Neural cell (in vitro differentiated cells): ENCODE measurements at regions not wholly inside any gene's neighbourhood (a gene's known extent, or its start where the extent isn't known, plus 50 kb on each side); places are given as distances from the start of the nearest gene placed in this dataset.

Experiments used
- POLR2AphosphoS5 ChIP-seq: IDR thresholded peaks from 2 replicates; pipeline ENCODE4 v1.6.1; 2012
- SMC3 ChIP-seq: fragments of 450-650 bp; conservative IDR thresholded peaks from 2 replicates; pipeline ENCODE4 v1.6.1; 2014; ENCODE audit warnings: antibody characterized with exemption, mild to moderate bottlenecking, moderate library complexity; ENCODE audit not compliant: poor library complexity
- TAF1 ChIP-seq: IDR thresholded peaks from 2 replicates; pipeline ENCODE4 v1.6.1; 2012; ENCODE audit warnings: low read depth
- TF ChIP-seq, protein P1 (sequence below): fragments of 450-650 bp; IDR thresholded peaks from 2 replicates; pipeline ENCODE4 v1.5.1; 2014; ENCODE audit warnings: antibody characterized with exemption, mild to moderate bottlenecking, moderate library complexity; ENCODE audit not compliant: poor library complexity, severe bottlenecking

DNA sequence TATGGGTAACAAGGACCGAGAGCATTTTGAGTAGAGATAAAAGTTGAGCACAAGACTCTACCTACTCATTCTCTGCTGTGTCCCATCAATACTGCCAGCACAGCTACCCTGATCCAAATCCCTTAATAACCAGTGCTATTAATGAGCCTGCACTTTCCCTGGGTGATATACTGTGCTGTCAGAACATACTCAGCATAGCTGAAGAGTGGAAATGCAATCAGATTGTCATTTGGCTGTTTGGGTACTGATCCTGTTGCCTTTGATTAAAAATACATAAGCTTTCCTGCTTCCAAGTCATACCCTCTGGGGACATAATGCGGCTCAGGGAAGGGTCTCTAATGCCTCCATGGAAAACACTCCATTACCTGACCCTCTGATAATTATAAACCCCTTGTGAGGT is 917.5 kb downstream of the SQOR start:
- TF ChIP-seq TAF1: no peak
- no peak for TF ChIP-seq POLR2AphosphoS5
- TF ChIP-seq SMC3: no peak
- TF ChIP-seq, protein P1, sequence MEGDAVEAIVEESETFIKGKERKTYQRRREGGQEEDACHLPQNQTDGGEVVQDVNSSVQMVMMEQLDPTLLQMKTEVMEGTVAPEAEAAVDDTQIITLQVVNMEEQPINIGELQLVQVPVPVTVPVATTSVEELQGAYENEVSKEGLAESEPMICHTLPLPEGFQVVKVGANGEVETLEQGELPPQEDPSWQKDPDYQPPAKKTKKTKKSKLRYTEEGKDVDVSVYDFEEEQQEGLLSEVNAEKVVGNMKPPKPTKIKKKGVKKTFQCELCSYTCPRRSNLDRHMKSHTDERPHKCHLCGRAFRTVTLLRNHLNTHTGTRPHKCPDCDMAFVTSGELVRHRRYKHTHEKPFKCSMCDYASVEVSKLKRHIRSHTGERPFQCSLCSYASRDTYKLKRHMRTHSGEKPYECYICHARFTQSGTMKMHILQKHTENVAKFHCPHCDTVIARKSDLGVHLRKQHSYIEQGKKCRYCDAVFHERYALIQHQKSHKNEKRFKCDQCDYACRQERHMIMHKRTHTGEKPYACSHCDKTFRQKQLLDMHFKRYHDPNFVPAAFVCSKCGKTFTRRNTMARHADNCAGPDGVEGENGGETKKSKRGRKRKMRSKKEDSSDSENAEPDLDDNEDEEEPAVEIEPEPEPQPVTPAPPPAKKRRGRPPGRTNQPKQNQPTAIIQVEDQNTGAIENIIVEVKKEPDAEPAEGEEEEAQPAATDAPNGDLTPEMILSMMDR: no peak
